ENCODE measurements at regions not wholly inside any gene's neighbourhood (a gene's known extent, or its start where the extent isn't known, plus 50 kb on each side); places are given as distances from the start of the nearest gene placed in this dataset.

DNA sequence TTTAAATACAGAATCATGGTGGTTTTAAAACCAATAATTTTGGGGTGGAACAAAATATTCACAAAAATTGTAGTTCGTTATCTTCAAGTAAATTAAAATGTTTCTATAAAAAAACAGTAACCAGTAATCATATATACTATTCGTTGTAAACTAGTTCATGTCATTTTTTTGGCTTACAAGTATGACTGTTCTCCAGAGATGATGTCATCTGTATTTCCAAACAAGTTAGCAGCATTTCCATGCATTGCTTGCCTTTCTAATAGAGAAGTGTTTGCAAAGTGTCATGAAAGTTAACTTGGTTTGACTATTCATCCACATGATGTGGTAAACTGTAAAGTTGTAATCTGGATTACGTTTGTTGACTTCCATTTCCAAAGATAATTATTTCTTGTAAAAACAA is 717.9 kb upstream of the ADAMTS16 start:
- TF ChIP-seq, protein P1, sequence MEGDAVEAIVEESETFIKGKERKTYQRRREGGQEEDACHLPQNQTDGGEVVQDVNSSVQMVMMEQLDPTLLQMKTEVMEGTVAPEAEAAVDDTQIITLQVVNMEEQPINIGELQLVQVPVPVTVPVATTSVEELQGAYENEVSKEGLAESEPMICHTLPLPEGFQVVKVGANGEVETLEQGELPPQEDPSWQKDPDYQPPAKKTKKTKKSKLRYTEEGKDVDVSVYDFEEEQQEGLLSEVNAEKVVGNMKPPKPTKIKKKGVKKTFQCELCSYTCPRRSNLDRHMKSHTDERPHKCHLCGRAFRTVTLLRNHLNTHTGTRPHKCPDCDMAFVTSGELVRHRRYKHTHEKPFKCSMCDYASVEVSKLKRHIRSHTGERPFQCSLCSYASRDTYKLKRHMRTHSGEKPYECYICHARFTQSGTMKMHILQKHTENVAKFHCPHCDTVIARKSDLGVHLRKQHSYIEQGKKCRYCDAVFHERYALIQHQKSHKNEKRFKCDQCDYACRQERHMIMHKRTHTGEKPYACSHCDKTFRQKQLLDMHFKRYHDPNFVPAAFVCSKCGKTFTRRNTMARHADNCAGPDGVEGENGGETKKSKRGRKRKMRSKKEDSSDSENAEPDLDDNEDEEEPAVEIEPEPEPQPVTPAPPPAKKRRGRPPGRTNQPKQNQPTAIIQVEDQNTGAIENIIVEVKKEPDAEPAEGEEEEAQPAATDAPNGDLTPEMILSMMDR (conservative IDR thresholded peaks at IDR 0.05; ENCODE audit: low read depth in 2 of 2): no peak
- TF ChIP-seq CREB1 (CRISPR knock-in tag; IDR thresholded peaks at IDR 0.05; ENCODE audit: low read depth) (no peak), EZH2 (IDR thresholded peaks at IDR 0.05; ENCODE audit: low read depth, unreplicated experiment) (no peak), POLR2AphosphoS5 (IDR thresholded peaks at IDR 0.05; ENCODE audit: low read depth) (no peak), ZNF331 (CRISPR knock-in tag; IDR thresholded peaks at IDR 0.05; ENCODE audit: low read depth) (no peak)
- TF ChIP-seq, protein P2, sequence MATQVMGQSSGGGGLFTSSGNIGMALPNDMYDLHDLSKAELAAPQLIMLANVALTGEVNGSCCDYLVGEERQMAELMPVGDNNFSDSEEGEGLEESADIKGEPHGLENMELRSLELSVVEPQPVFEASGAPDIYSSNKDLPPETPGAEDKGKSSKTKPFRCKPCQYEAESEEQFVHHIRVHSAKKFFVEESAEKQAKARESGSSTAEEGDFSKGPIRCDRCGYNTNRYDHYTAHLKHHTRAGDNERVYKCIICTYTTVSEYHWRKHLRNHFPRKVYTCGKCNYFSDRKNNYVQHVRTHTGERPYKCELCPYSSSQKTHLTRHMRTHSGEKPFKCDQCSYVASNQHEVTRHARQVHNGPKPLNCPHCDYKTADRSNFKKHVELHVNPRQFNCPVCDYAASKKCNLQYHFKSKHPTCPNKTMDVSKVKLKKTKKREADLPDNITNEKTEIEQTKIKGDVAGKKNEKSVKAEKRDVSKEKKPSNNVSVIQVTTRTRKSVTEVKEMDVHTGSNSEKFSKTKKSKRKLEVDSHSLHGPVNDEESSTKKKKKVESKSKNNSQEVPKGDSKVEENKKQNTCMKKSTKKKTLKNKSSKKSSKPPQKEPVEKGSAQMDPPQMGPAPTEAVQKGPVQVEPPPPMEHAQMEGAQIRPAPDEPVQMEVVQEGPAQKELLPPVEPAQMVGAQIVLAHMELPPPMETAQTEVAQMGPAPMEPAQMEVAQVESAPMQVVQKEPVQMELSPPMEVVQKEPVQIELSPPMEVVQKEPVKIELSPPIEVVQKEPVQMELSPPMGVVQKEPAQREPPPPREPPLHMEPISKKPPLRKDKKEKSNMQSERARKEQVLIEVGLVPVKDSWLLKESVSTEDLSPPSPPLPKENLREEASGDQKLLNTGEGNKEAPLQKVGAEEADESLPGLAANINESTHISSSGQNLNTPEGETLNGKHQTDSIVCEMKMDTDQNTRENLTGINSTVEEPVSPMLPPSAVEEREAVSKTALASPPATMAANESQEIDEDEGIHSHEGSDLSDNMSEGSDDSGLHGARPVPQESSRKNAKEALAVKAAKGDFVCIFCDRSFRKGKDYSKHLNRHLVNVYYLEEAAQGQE (IDR thresholded peaks at IDR 0.05; ENCODE audit: unreplicated experiment): no peak
- TF ChIP-seq, protein P3, sequence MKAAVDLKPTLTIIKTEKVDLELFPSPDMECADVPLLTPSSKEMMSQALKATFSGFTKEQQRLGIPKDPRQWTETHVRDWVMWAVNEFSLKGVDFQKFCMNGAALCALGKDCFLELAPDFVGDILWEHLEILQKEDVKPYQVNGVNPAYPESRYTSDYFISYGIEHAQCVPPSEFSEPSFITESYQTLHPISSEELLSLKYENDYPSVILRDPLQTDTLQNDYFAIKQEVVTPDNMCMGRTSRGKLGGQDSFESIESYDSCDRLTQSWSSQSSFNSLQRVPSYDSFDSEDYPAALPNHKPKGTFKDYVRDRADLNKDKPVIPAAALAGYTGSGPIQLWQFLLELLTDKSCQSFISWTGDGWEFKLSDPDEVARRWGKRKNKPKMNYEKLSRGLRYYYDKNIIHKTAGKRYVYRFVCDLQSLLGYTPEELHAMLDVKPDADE (IDR thresholded peaks at IDR 0.05): no peak

All from GM23338 (cell line).